GM19023 (cell line): ENCODE measurements at regions not wholly inside any gene's neighbourhood (a gene's known extent, or its start where the extent isn't known, plus 50 kb on each side); places are given as distances from the start of the nearest gene placed in this dataset.

Experiments used
- ATAC-seq: cut with Tn5 transposase; IDR thresholded peaks from one replicate; pipeline ENCODE4 v1.9.1; 2021; ENCODE audit warnings: mild to moderate bottlenecking, moderate library complexity; ENCODE audit not compliant: unreplicated experiment

GRCh38 chr13:84031120-84031519, 148.8 kb upstream of the SLITRK1 start:
- no peak for ATAC-seq

DNA sequence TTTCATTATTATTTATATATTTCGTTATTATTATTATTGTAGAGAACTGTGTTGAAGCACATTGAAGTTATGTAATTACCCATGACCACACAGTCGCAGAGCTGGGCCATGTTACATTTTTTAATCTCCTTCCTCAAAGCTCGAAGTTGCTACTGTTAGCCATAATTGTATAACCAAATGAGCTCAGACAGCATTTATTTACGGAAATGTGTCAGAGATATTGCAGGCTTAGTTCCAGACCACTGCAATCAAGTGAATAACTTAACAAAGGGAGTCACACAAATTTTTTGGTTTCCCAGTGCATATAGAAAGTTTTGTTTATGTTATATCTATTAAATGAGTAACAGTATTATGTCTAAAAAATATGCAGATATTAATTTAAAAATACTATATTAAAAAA, 147.1 kb upstream of the SLITRK1 start:
- no peak for ATAC-seq

DNA sequence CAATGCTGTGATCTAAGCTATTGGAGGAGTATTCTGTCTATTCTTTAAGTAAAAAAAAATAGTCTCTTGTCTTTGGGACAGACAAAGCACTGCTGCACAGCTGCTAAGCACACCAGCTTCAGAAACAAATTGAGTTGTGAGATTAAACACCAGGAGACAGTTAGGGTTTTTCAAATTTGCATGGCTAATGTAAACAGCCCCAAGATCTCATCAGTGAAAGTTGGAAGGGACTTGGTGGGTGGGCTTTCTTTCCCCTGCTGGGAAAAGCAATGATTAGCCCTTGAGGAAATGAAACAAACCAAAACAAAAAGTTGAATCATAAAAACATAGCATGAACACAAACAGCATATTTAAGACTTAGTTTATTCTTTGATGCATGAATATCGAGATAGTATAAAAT, 143.6 kb upstream of the SLITRK1 start:
- no peak for ATAC-seq

GRCh38 chr13:83996415-83996814, 114.1 kb upstream of the SLITRK1 start:
- no peak for ATAC-seq

DNA sequence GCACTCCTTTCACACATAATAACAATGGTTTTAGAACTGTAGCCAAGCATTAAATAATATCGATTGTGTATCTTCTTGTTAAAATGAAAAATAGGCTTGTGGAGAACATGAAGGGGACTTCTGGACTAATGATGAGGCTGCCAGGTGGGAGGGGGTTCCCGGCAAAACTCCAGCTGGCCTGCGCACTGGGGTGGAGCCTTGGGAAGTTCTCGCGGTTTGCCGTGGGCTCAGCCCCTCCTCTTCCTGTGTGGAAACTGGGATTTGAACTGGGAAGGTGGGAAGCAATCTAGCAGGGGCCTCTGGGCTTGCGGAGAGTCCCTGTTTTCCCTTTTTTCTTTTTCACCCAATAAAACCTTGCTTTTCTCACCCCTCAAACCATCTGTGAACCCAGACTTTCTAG, 113.7 kb upstream of the SLITRK1 start:
- no peak for ATAC-seq

DNA sequence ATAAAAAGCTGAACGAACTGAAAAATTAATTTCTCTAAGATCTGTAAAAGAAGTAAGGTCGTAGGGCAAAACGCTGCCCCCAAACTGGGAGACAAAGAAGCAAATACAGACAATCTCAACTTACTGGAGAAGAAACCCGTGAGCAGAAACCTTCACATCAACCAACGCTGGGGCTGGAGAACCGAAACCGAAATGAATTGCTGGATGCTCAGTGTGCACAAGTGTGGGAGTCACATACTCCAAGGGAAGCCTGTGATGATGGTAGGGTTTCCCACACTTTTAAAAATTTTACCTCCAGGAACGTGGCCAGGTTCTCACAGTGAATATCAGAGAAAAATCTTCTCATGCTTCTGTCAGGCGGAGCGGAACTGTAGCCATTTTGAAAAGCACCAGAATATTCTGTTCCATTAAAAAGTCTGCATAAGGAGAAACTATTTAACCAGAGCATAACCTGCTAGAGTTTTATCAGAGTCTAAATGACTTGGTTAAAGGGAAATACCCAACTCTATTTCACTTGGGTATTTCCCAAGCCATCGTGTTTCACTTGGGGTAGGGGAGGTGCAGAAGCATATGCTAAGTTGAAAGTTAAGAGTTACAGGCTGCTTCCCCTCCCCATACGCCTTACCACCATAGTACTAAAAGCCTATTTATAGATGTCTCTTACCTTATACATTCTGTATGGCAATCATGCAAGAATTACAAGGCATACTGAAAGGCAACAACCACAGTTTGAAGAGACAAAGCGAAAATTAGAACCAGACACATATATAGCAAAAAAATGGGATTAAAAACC, 110.5 kb upstream of the SLITRK1 start:
- ATAC-seq = no peak

DNA sequence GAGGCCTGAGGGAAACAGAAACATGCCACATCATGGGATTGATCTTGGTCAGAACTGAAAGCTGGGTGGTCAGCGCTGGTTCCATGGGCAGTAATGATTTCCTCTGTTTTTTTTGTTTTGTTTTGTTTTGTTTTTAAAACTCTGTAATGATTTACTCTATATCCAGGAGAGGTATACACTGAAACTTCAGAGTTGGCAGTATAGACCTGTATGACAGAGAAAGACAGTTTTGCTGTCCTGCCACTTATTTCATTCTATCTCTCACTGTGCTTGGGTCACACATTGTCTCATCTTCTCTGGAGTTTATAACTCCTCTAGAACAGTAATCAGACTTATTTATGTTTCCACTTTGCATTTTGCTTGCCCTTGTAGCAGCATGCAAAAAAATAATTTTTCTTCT, 105.1 kb upstream of the SLITRK1 start:
- ATAC-seq = no peak

GRCh38 chr13:83984793-83985192, 102.5 kb upstream of the SLITRK1 start:
- no peak for ATAC-seq

GRCh38 chr13:83980331-83980730, 98.1 kb upstream of the SLITRK1 start:
- no peak for ATAC-seq

DNA sequence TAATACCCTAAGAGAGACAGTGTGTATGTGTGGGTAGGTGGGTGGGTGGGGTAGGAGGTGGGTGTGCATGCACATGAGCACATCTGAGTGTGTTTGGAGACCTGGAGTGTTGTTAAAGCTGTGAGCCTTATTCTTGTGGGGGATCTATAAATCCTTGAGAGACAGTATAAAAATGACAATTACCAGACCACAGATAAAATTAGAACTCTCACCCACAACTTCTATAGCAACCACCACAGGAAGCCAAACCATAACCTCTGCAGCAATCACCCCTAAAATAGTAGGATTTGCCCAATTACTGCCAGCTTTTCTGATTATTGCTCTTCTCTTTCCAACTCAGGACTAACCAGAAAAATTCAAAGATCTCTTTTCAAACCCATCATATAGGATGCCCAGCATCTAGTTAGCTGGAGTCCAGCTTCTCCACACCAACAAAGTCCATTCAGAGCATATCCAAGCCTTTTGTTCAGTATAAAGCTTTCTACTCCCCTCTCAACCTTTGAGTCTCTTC, 93.4 kb upstream of the SLITRK1 start:
- ATAC-seq = no peak

DNA sequence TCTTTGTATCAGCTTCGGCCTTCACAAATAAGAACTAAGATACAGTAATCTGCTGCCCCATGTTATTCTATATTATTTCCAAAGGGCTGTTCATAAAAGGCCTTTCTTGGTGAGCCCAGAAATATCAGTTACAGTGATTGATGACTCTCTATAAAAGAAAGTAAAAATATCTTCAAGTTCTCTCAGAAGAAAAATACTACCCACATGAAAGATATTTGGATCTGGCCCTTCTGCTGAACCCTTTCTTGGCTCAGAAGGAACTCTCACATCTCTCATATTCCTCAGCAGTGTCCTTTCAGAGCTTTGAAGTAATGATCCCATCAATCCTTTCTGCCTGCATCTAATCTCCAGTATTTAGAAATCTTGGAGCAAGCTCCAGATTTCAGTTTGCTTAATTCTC, 76.3 kb upstream of the SLITRK1 start:
- no peak for ATAC-seq

DNA sequence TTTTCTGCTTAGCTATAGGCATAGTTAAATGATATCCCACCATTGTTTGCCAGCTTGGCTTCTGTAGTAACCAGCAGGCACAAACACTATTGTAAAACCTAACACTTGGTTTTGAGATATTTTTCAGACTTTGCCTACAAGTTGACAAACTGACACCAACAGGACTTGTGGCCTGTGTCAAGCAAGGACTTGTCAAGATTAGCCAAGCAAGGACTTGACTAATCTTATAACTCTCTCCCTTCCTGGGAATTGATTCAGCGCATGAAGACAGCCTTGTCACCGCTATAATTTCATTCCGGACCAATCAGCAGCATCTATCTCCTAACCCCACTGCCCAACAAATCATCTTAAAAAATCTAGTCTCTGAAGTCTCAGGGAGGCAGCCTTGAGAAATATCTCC, 72.7 kb upstream of the SLITRK1 start:
- ATAC-seq = no peak

- no peak for ATAC-seq
Observed at GRCh38 chr13:83953916-83954315, 71.6 kb upstream of the SLITRK1 start.

GRCh38 chr13:83950293-83950692, 68.0 kb upstream of the SLITRK1 start:
- ATAC-seq = no peak

DNA sequence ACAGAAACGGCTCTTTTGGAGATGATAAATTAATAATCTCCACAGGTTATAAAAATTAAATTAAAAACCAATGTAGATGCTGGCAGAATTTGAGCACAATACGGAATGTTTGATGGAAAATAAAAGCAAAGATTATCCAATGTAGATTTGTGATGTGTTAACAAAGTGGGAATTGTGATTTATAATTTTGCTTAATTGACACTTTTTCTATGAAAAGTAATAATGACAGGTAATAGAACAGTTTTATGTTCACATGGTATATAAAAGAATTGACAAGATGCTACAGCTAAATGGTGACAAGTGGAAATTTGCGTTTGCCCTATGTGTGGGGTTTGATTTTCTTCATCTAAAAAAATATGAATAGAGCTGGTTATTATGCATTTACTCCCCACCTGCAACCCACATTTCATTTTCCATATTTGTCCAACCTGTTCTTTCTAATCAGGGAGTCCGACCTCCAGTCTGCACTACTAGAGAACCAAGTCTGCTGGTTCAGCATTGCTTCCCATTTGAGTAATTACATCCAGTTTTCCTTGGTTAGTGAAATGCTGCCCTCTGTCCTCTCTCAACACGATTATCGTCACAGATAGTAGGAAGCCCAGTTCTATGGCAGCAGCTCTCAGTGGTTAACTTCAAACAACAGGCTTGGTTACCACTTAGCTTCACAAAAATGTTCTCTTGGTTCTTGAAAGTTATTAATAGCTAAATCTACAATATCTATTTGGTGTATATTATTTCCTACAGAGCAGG, 61.4 kb upstream of the SLITRK1 start:
- ATAC-seq = no peak

DNA sequence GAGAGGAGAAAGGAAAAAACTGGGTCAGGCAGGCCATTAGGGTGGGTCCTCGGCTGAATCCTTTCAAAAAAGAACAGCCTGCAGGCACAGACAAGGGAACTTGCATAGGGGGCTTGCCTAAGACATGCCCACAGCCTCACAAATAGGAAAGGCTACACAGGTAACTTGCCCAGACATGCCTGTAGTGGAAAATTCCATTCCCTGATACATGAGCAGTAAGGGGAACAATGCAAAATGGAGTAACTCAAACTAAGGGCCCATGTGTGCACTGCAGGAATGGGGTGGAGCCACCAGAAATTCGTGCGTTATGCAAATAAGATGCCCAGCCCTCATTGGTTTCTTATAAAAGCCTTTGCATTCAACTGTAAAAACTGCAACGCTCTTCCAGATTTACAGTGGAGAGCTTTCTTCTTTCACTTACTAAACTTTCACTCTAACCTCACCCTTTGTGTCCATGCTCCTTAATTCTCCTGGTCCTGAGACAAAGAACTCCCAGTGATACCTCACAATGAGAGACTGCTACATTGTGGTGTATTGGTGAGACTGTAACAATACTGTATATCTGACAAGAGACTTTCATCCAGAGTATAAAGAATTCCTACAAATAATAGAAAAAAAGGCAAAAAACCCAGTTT, 59.5 kb upstream of the SLITRK1 start:
- no peak for ATAC-seq

DNA sequence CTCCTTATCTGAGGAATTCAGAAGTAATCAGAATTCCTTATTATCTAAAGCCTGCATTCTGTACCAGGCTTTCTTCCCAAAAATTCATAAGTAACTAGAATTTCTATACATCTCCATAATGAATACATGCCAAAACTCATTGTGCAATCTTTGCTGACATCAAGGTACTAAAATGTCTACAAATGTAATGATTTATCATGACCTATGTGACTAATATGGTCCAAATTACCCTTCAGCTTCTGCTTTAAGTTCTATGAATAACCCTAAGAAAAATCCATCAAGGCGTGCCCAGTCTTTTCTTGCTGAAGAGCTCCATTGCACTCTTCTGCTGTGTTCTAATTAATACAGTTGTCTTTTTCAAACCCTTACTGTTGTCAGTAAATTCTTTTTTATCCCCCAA, 58.5 kb upstream of the SLITRK1 start:
- ATAC-seq = no peak

- no peak for ATAC-seq
Observed at GRCh38 chr13:83937579-83937978, 55.3 kb upstream of the SLITRK1 start.

DNA sequence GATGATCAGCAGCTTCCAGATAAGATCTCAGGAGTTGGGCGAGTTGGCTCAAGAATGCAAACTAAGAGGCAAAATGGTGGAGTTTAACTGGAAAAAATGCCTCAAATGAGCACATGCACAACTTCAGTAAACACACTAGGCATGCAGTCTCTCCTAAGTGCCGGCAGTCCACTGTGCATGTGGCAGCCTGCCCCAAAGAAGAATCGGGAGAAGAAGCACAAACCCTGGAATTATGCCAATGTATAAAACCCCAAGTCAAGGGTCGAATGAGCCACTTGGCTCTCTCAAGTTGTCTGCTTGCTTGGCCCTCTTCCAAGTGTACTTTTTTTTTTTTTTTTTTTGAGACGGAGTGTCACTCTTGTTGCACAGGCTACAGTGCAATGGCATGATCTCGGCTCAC, 53.3 kb upstream of the SLITRK1 start:
- no peak for ATAC-seq
